Dermis microvascular lymphatic vessel endothelial cell (primary cell): ENCODE measurements at regions not wholly inside any gene's neighbourhood (a gene's known extent, or its start where the extent isn't known, plus 50 kb on each side); places are given as distances from the start of the nearest gene placed in this dataset.
A peak's percentile ranks its signal among the peaks of the same experiment; 100 is the strongest.
"Not testable (repeated sequence)": the region's sequence is repeated elsewhere in the genome, so short reads cannot be mapped to it uniquely, and the experiment has no call there.

Experiments used
- DNase-seq, 2 donors: peaks; one replicate each; pipeline versions ENCODE4 v3.0.0 to v3.0.0-alpha.2; 2010; ENCODE audit warnings: low read depth in 2 of 2

- DNase-seq = no peak
Measured at GRCh38 chr7:101708223-101708622, 79.1 kb upstream of the MYL10 start.

- DNase-seq = no peak
Measured at GRCh38 chr7:101712652-101713051, 83.6 kb upstream of the MYL10 start.

- no peak for DNase-seq
Measured at GRCh38 chr7:101714097-101714496, 85.0 kb upstream of the MYL10 start.

GRCh38 chr7:101717628-101718357 lies 88.7 kb upstream of the MYL10 start:
- peak; percentile 17 to 35 for DNase-seq

GRCh38 chr7:101718363-101719122 lies 89.4 kb upstream of the MYL10 start:
- DNase-seq = no peak

- DNase-seq = no peak
Measured at GRCh38 chr7:101719123-101719470, 90.0 kb upstream of the MYL10 start.

GRCh38 chr7:101720324-101720723 lies 91.2 kb upstream of the MYL10 start:
- no peak for DNase-seq

- DNase-seq = no peak
Measured at GRCh38 chr7:101722247-101722646, 93.2 kb upstream of the MYL10 start.

GRCh38 chr7:101723835-101724234 lies 93.6 kb upstream of the CUX1 start:
- no peak for DNase-seq

GRCh38 chr7:101724957-101725356 lies 92.5 kb upstream of the CUX1 start:
- DNase-seq = no peak

GRCh38 chr7:101725921-101726320 lies 91.5 kb upstream of the CUX1 start:
- DNase-seq = no peak

GRCh38 chr7:101727184-101727583 lies 90.2 kb upstream of the CUX1 start:
- no peak for DNase-seq

- no peak for DNase-seq
Measured at GRCh38 chr7:101728128-101728527, 89.3 kb upstream of the CUX1 start.

- DNase-seq = not testable (repeated sequence)
Measured at GRCh38 chr7:101728873-101729240, 88.6 kb upstream of the CUX1 start.

- DNase-seq = no peak
Measured at GRCh38 chr7:101729241-101729883, 88.1 kb upstream of the CUX1 start.

- no peak for DNase-seq
Measured at GRCh38 chr7:101731502-101732084, 85.8 kb upstream of the CUX1 start.

GRCh38 chr7:101733713-101734475 lies 83.5 kb upstream of the CUX1 start:
- DNase-seq = peak; percentile 20 to 42

GRCh38 chr7:101736084-101736483 lies 81.3 kb upstream of the CUX1 start:
- no peak for DNase-seq

- peak in 1 of 2 donors; percentile 36 for DNase-seq
Measured at GRCh38 chr7:101739775-101740398, 77.5 kb upstream of the CUX1 start.

- DNase-seq = no peak
Measured at GRCh38 chr7:101740981-101741725, 76.3 kb upstream of the CUX1 start.
